SK-N-SH treated with all-trans-retinoic acid at 6 μM for 48 hours (cell line): ENCODE measurements at regions not wholly inside any gene's neighbourhood (a gene's known extent, or its start where the extent isn't known, plus 50 kb on each side); places are given as distances from the start of the nearest gene placed in this dataset.

Source experiments
- ARNTL ChIP-seq: fragments of 450-650 bp; formaldehyde crosslinking; IDR thresholded peaks from 2 replicates; pipeline ENCODE4 v1.5.0; 2020; ENCODE audit warnings: low read depth, mild to moderate bottlenecking, moderate library complexity, borderline replicate concordance
- OSR1 ChIP-seq: fragments of 250-450 bp; sonication (Bioruptor Pico); IDR thresholded peaks from 2 replicates; pipeline ENCODE4 v1.8.0; 2022; ENCODE audit warnings: moderate library complexity, mild to moderate bottlenecking, inconsistent platforms
- TF ChIP-seq, protein P1 (sequence below): fragments of 250-450 bp; sonication (Bioruptor Pico); IDR thresholded peaks from 2 replicates; pipeline ENCODE4 v1.5.0; 2020; ENCODE audit warnings: mild to moderate bottlenecking, moderate library complexity

DNA sequence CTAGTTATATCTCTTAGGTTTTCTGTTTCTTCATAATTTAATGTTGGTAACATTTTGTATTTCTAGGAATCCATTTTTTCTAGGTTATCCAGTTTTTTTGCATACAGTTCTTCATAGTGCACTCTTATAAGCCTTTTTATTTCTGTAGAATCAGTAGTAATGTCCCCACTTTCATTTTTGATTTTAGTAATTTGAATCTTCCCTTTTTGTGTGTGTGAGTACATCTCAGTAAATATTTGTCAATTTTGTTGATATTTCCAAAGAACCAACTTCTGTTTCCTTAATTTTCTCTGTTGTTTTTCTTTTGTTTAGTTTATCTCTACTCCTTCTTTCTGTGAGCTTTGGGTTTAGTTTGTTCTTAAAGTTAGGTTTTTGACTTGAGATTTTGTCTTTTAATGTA is 507.3 kb upstream of the RGS6 start:
- TF ChIP-seq ARNTL (CRISPR knock-in tag) = no peak
- TF ChIP-seq OSR1 (CRISPR knock-in tag) = no peak
- TF ChIP-seq, protein P1, sequence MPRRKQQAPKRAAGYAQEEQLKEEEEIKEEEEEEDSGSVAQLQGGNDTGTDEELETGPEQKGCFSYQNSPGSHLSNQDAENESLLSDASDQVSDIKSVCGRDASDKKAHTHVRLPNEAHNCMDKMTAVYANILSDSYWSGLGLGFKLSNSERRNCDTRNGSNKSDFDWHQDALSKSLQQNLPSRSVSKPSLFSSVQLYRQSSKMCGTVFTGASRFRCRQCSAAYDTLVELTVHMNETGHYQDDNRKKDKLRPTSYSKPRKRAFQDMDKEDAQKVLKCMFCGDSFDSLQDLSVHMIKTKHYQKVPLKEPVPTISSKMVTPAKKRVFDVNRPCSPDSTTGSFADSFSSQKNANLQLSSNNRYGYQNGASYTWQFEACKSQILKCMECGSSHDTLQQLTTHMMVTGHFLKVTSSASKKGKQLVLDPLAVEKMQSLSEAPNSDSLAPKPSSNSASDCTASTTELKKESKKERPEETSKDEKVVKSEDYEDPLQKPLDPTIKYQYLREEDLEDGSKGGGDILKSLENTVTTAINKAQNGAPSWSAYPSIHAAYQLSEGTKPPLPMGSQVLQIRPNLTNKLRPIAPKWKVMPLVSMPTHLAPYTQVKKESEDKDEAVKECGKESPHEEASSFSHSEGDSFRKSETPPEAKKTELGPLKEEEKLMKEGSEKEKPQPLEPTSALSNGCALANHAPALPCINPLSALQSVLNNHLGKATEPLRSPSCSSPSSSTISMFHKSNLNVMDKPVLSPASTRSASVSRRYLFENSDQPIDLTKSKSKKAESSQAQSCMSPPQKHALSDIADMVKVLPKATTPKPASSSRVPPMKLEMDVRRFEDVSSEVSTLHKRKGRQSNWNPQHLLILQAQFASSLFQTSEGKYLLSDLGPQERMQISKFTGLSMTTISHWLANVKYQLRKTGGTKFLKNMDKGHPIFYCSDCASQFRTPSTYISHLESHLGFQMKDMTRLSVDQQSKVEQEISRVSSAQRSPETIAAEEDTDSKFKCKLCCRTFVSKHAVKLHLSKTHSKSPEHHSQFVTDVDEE (CRISPR knock-in tag) = no peak
